HFF-Myc (cell line): ENCODE measurements at regions not wholly inside any gene's neighbourhood (a gene's known extent, or its start where the extent isn't known, plus 50 kb on each side); places are given as distances from the start of the nearest gene placed in this dataset.

Source experiments
- DNase-seq: peaks from one replicate; pipeline ENCODE4 v3.0.0-alpha.2; 2011; ENCODE audit warnings: low read depth; ENCODE audit errors: extremely low read depth
- H3K4me3 ChIP-seq: replicated peaks from 2 replicates; pipeline ENCODE4 v1.5.1; 2011; ENCODE audit warnings: low read depth, mild to moderate bottlenecking, control low read depth, low read length
- CTCF ChIP-seq: IDR thresholded peaks from 2 replicates; pipeline ENCODE4 v1.5.1; 2012; ENCODE audit warnings: mild to moderate bottlenecking, low read depth, low read length, control low read depth; ENCODE audit errors: missing control alignments

- H3K4me3 ChIP-seq = no peak overlapping the region
- DNase-seq = peak; percentile 71
- peak; percentile 88 for TF ChIP-seq CTCF
Measured at GRCh38 chr21:15483138-15483780, 246.5 kb upstream of the USP25 start.

- no peak overlapping the region for H3K4me3 ChIP-seq
- TF ChIP-seq CTCF = no peak
Measured at GRCh38 chr21:15486460-15487195, 243.2 kb upstream of the USP25 start.

GRCh38 chr21:15487196-15487550, 242.6 kb upstream of the USP25 start:
- DNase-seq = no peak
- H3K4me3 ChIP-seq = no peak overlapping the region
- TF ChIP-seq CTCF = no peak

More at GRCh38 chr21:15486460-15487195, 243.2 kb upstream of the USP25 start:
- DNase-seq = no peak

- no peak overlapping the region for H3K4me3 ChIP-seq
- no peak for DNase-seq
- TF ChIP-seq CTCF = no peak
Measured at GRCh38 chr21:15491100-15491499, 238.7 kb upstream of the USP25 start.

- TF ChIP-seq CTCF = no peak
- H3K4me3 ChIP-seq = no peak overlapping the region
- no peak for DNase-seq
Measured at GRCh38 chr21:15493646-15494045, 236.1 kb upstream of the USP25 start.

- DNase-seq = no peak
- TF ChIP-seq CTCF = no peak
- no peak overlapping the region for H3K4me3 ChIP-seq
Measured at GRCh38 chr21:15494481-15494880, 235.3 kb upstream of the USP25 start.
